Osteoblast (primary cell): ENCODE measurements at regions not wholly inside any gene's neighbourhood (a gene's known extent, or its start where the extent isn't known, plus 50 kb on each side); places are given as distances from the start of the nearest gene placed in this dataset.
A peak's percentile ranks its signal among the peaks of the same experiment; 100 is the strongest.

Source experiments
- DNase-seq: peaks from one replicate; pipeline ENCODE4 v3.0.0; 2011; ENCODE audit warnings: low spot score, mixed read lengths; ENCODE audit not compliant: insufficient read length; ENCODE audit errors: missing footprints
- H2AFZ ChIP-seq: 2 replicates; pipeline ENCODE4 v1.6.0; 2011; ENCODE audit warnings: mild to moderate bottlenecking, low read length
- H3K27ac ChIP-seq: 2 replicates; pipeline ENCODE4 v1.5.1; 2011; ENCODE audit warnings: mild to moderate bottlenecking, low read depth, low read length, moderate library complexity
- H3K27me3 ChIP-seq: 2 replicates; pipeline ENCODE4 v1.6.0; 2012; ENCODE audit warnings: mild to moderate bottlenecking, control low read depth, inconsistent platforms, low read length, moderate library complexity; ENCODE audit not compliant: insufficient read depth
- H3K36me3 ChIP-seq: 2 replicates; pipeline ENCODE4 v1.5.1; 2011; ENCODE audit warnings: mild to moderate bottlenecking, low read length, control low read depth, moderate library complexity; ENCODE audit not compliant: insufficient read depth
- H3K4me1 ChIP-seq: 2 replicates; pipeline ENCODE4 v1.5.1; 2011; ENCODE audit warnings: mild to moderate bottlenecking, low read length, control low read depth, moderate library complexity; ENCODE audit not compliant: insufficient read depth
- H3K4me2 ChIP-seq: 2 replicates; pipeline ENCODE4 v1.6.0; 2011; ENCODE audit warnings: mild to moderate bottlenecking, low read length; ENCODE audit not compliant: insufficient read depth
- H3K4me3 ChIP-seq: fragments of 200-600 bp; sonication (generic); 3 replicates; pipeline ENCODE4 v1.5.1; 2012; ENCODE audit warnings: mild to moderate bottlenecking, low read length, inconsistent platforms; ENCODE audit not compliant: insufficient read depth
- H3K79me2 ChIP-seq: 2 replicates; pipeline ENCODE4 v1.6.0; 2012; ENCODE audit warnings: mild to moderate bottlenecking, low read length, control low read depth, inconsistent platforms; ENCODE audit not compliant: insufficient read depth
- H3K9me3 ChIP-seq: 2 replicates; pipeline ENCODE4 v1.5.1; 2011; ENCODE audit warnings: low read depth, low read length, control low read depth
- H4K20me1 ChIP-seq: 2 replicates; pipeline ENCODE4 v1.6.0; 2012; ENCODE audit warnings: mild to moderate bottlenecking, low read length, control low read depth; ENCODE audit not compliant: insufficient read depth
- TF ChIP-seq, protein P1 (sequence below): IDR thresholded peaks from 2 replicates; pipeline ENCODE4 v1.5.1; 2011; ENCODE audit warnings: mild to moderate bottlenecking, low read depth, low read length, moderate library complexity; ENCODE audit errors: extremely low read depth

DNA sequence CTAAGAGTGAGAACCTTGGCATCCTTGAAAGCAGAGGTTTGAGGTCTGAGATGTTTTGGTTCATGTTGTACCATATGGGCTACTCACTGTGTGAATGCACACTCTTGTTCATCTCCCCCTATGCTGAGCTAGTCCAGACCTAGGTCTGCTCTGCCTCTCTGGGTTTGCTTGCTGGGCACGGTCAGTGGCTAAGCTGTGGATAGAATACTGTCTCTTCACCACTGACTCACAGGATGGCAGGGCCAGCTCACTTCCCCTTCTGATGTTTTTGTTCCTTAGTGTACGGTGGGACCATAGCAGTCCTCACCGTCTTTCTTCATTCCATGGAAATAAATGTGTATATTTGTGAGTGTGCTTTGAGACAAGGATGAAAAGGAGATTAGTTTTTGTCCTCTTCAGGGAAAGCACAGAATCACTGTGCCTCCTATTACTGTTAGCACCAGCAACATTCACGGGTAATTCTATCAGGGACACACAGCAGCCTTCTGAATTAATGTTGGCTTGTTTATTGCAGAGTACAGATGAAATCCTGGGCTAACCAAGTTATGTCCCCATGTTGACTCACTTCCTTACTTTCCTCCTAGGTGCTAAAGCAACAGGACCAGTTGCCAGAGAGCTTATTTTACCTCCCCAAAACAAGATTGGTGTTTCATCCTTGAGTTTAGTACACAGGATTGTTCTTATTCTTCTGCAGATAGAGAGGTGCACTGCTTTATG lies 56.9 kb upstream of the IVNS1ABP start:
- no peaks in the 10 kb centered on the region for H3K79me2 ChIP-seq
- DNase-seq: peak; percentile 78
- no peaks in the 10 kb centered on the region for H4K20me1 ChIP-seq
- peak overlapping the region; percentile 45 for H3K27ac ChIP-seq
- TF ChIP-seq, protein P1, sequence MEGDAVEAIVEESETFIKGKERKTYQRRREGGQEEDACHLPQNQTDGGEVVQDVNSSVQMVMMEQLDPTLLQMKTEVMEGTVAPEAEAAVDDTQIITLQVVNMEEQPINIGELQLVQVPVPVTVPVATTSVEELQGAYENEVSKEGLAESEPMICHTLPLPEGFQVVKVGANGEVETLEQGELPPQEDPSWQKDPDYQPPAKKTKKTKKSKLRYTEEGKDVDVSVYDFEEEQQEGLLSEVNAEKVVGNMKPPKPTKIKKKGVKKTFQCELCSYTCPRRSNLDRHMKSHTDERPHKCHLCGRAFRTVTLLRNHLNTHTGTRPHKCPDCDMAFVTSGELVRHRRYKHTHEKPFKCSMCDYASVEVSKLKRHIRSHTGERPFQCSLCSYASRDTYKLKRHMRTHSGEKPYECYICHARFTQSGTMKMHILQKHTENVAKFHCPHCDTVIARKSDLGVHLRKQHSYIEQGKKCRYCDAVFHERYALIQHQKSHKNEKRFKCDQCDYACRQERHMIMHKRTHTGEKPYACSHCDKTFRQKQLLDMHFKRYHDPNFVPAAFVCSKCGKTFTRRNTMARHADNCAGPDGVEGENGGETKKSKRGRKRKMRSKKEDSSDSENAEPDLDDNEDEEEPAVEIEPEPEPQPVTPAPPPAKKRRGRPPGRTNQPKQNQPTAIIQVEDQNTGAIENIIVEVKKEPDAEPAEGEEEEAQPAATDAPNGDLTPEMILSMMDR: no peak
- peaks cover 34% of the 10 kb centered on the region for H3K4me1 ChIP-seq
- H3K27me3 ChIP-seq: no peaks in the 10 kb centered on the region
- H2AFZ ChIP-seq: peak overlapping the region; percentile 85
- H3K9me3 ChIP-seq: no peaks in the 10 kb centered on the region
- no peaks in the 10 kb centered on the region for H3K36me3 ChIP-seq
- H3K4me3 ChIP-seq: peak overlapping the region; percentile 26
- peak overlapping the region; percentile 67 for H3K4me2 ChIP-seq

DNA sequence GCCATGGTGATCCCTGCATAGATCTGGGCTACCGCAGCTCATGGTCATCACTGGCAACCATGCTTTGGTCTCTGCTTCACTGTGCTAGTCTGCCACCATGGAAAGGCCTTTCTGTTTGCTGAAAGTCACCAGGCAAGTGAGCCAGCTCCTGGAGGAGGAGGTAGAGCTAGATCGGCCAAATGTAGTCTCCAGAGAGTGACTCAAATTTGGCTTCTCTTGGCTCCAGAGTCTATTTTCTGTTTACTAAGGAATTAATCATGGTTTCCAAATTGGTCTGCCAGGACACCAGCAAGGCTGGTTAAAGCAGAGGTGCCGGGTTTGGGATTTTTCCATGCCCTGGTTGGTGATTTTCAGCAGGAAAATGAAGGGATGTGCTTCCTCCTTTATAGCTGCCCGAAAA lies 52.7 kb upstream of the IVNS1ABP start:
- peaks cover 27% of the 10 kb centered on the region for H3K4me1 ChIP-seq
- H2AFZ ChIP-seq: peak overlapping the region; percentile 8
- H3K4me2 ChIP-seq: peak overlapping the region; percentile 46
- H3K4me3 ChIP-seq: no peak overlapping the region
- H3K27me3 ChIP-seq: no peaks in the 10 kb centered on the region
- TF ChIP-seq, protein P1: no peak
- peak; percentile 25 for DNase-seq
- H3K27ac ChIP-seq: no peak overlapping the region
- no peaks in the 10 kb centered on the region for H3K79me2 ChIP-seq
- H3K9me3 ChIP-seq: no peaks in the 10 kb centered on the region
- H4K20me1 ChIP-seq: no peaks in the 10 kb centered on the region
- no peaks in the 10 kb centered on the region for H3K36me3 ChIP-seq

DNA sequence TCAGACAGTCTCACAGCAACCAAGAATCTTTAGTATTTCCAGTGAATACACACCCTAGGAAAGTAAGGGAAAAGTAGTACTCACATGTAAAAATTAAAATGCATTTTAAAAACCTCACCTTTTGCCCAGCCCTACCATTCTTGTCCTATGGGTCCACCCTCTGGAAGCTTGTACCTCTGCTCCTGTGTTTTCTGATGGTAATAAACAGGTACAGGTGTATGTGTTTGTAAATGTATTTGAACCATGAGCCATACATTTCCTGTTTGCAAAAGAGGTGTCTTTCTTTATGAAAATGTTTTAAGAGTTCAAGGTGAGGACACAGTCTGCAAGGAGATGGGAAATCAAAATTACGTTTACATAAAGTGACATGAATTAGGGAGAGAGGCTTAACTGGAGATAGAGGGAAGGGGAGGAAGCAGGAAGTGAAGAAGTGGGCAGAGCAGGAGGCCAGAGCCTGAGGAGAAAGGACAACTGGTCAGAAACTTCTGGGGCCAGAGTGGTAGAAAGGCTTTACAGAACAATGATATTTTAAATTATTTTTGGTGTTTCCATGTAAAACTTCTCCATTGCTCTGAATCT lies 52.0 kb upstream of the IVNS1ABP start:
- no peaks in the 10 kb centered on the region for H3K36me3 ChIP-seq
- TF ChIP-seq, protein P1: no peak
- no peak overlapping the region for H2AFZ ChIP-seq
- H3K4me3 ChIP-seq: no peak overlapping the region
- no peaks in the 10 kb centered on the region for H4K20me1 ChIP-seq
- no peak overlapping the region for H3K27ac ChIP-seq
- DNase-seq: peak; percentile 15
- no peaks in the 10 kb centered on the region for H3K79me2 ChIP-seq
- H3K4me1 ChIP-seq: peaks cover 19% of the 10 kb centered on the region
- H3K4me2 ChIP-seq: no peak overlapping the region
- H3K9me3 ChIP-seq: no peaks in the 10 kb centered on the region
- no peaks in the 10 kb centered on the region for H3K27me3 ChIP-seq

DNA sequence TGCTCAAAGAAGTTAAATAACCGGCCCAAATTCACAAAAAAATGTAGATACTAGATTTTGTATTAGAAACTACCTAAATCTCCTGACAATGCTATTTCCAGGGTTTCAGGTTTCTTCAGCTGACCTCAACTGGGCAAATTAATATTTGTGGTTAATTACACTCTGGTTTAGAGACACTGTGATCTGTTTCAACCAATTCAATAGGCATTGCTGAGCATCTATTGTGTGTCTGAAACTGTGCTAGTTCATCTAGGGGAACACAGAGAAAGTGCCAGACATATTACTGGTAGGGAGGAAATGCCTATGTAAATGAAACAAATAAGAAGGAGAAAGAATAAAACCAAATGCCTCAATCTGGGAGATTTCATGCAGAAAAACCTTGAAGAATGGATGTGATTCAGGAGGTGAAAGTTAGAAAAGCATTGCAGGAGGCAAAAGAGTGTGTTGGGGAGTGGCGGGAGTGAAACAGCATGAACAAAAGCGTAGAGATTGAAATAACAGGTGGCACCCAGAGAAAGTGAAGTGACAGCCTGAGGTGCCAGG lies 51.3 kb upstream of the IVNS1ABP start:
- H2AFZ ChIP-seq: no peak overlapping the region
- no peaks in the 10 kb centered on the region for H4K20me1 ChIP-seq

More for the DNA sequence above, 51.3 kb upstream of the IVNS1ABP start:
- H3K27ac ChIP-seq: no peak overlapping the region
- no peaks in the 10 kb centered on the region for H3K9me3 ChIP-seq
- TF ChIP-seq, protein P1: no peak
- DNase-seq: no peak
- no peaks in the 10 kb centered on the region for H3K36me3 ChIP-seq
- no peaks in the 10 kb centered on the region for H3K79me2 ChIP-seq
- no peak overlapping the region for H3K4me3 ChIP-seq
- H3K27me3 ChIP-seq: no peaks in the 10 kb centered on the region
- H3K4me2 ChIP-seq: no peak overlapping the region
- peaks cover 13% of the 10 kb centered on the region for H3K4me1 ChIP-seq
